Endothelial cell of umbilical vein (primary cell): ENCODE measurements at regions not wholly inside any gene's neighbourhood (a gene's known extent, or its start where the extent isn't known, plus 50 kb on each side); places are given as distances from the start of the nearest gene placed in this dataset.

ENCODE experiments used
- BruUV-seq: library from RNA; stranded (reverse); fragments of 400-500 nt; replicated peaks from 2 replicates; lab custom pipeline; 2021; lab: Mats Ljungman, UMichigan
- CTCF ChIA-PET: fragments of 300-600, 350-600 bp; sonication (Branson Sonifier 250); formaldehyde crosslinking; loops from one replicate; lab custom pipeline; 2021; ENCODE audit warnings: antibody characterized with exemption, inconsistent platforms; lab: Charles Lee
- POLR2A ChIA-PET: fragments of 300-600, 350-600 bp; sonication (Branson Sonifier 250); formaldehyde crosslinking; loops from one replicate; lab custom pipeline; 2021; ENCODE audit warnings: antibody characterized with exemption, inconsistent platforms; lab: Charles Lee
- DNase-seq: peaks from one replicate; pipeline ENCODE4 v3.0.0-alpha.2; 2011; ENCODE audit warnings: low read depth, low spot score
- FAIRE-seq: peaks from 2 replicates; lab custom pipeline; 2011; peaks lifted over from hg19 to GRCh38; lab: Jason Lieb, UNC
- H2AFZ ChIP-seq: 2 replicates; pipeline ENCODE4 v1.6.0; 2012; ENCODE audit warnings: low read depth, low read length, control low read depth, inconsistent platforms
- H3K27ac ChIP-seq: 2 replicates; pipeline ENCODE4 v1.5.1; 2011; ENCODE audit warnings: low read depth, mild to moderate bottlenecking, control low read depth, low read length, moderate library complexity; ENCODE audit not compliant: insufficient read depth
- H3K27me3 ChIP-seq, 2 experiments: 2 replicates each; pipeline versions ENCODE4 v1.6.0 to v1.6.1; 2011; ENCODE audit warnings: low read length in 2 of 2, mixed read lengths in 1 of 2; ENCODE audit not compliant: control insufficient read depth in 2 of 2, insufficient read depth in 2 of 2
- H3K36me3 ChIP-seq, 2 experiments: 2 replicates in 1 of 2; 3 replicates in 1 of 2; pipeline ENCODE4 v1.5.1; 2011; ENCODE audit warnings: low read length in 2 of 2, mild to moderate bottlenecking in 1 of 2, moderate library complexity in 1 of 2; ENCODE audit not compliant: control insufficient read depth in 2 of 2, insufficient read depth in 2 of 2; ENCODE audit errors: extremely low read depth in 1 of 2
- H3K4me1 ChIP-seq: 3 replicates; pipeline ENCODE4 v1.5.1; 2011; ENCODE audit warnings: mild to moderate bottlenecking, low read length; ENCODE audit not compliant: control insufficient read depth, insufficient read depth; ENCODE audit errors: extremely low read depth
- H3K4me2 ChIP-seq: 2 replicates; pipeline ENCODE4 v1.6.1; 2011; ENCODE audit warnings: low read length, control low read depth, mixed read lengths; ENCODE audit not compliant: insufficient read depth
- H3K4me3 ChIP-seq, 3 experiments: fragments of 200-600 bp in 1 of 3; sonication (generic), shearing (Covaris generic) in 1 of 3; replicated peaks in 1 of 3; 2 replicates each; pipeline ENCODE4 v1.5.1; 2011 to 2016; ENCODE audit warnings: control low read depth in 3 of 3, low read length in 3 of 3, mild to moderate bottlenecking in 2 of 3, inconsistent platforms in 1 of 3, low read depth in 1 of 3, moderate library complexity in 1 of 3; ENCODE audit not compliant: insufficient read depth in 1 of 3
- H3K79me2 ChIP-seq: 2 replicates; pipeline ENCODE4 v1.6.0; 2012; ENCODE audit warnings: low read length, inconsistent platforms; ENCODE audit not compliant: control insufficient read depth, insufficient read depth
- H3K9ac ChIP-seq: replicated peaks from 2 replicates; pipeline ENCODE3; 2011; ENCODE audit warnings: low read length, control low read depth; ENCODE audit not compliant: insufficient read depth; ENCODE audit errors: extremely low read depth
- H3K9me1 ChIP-seq: replicated peaks from 3 replicates; pipeline ENCODE4 v1.6.0; 2011; ENCODE audit warnings: mild to moderate bottlenecking, low read length; ENCODE audit not compliant: control insufficient read depth, insufficient read depth; ENCODE audit errors: extremely low read depth
- H3K9me3 ChIP-seq: replicated peaks from 2 replicates; pipeline ENCODE4 v1.5.1; 2012; ENCODE audit warnings: low read length, inconsistent platforms; ENCODE audit not compliant: control insufficient read depth, insufficient read depth
- H4K20me1 ChIP-seq: replicated peaks from 2 replicates; pipeline ENCODE3; 2011; ENCODE audit warnings: mild to moderate bottlenecking, low read length; ENCODE audit not compliant: control insufficient read depth, insufficient read depth; ENCODE audit errors: extremely low read depth
- CTCF ChIP-seq, 2 donors: IDR thresholded peaks; 1 replicate in 1 of 2; 2 replicates in 1 of 2; pipeline ENCODE4 v1.5.1; 2011; ENCODE audit warnings: low read length in 2 of 2, mild to moderate bottlenecking in 2 of 2, moderate library complexity in 2 of 2, control low read depth in 1 of 2, inconsistent platforms in 1 of 2, low read depth in 1 of 2; ENCODE audit not compliant: insufficient read depth in 1 of 2; ENCODE audit errors: extremely low read depth in 1 of 2
- EZH2 ChIP-seq: IDR thresholded peaks from 2 replicates; pipeline ENCODE4 v1.6.1; 2012; ENCODE audit warnings: borderline replicate concordance, low read depth, mild to moderate bottlenecking, moderate library complexity, low read length, inconsistent platforms; ENCODE audit not compliant: severe bottlenecking
- FOS ChIP-seq: IDR thresholded peaks from 2 replicates; pipeline ENCODE4 v1.6.1; 2011; ENCODE audit warnings: mild to moderate bottlenecking, low read length, moderate library complexity, borderline replicate concordance; ENCODE audit not compliant: insufficient read depth
- GATA2 ChIP-seq: IDR thresholded peaks from 2 replicates; pipeline ENCODE4 v1.7.0; 2011; ENCODE audit warnings: low read depth, mild to moderate bottlenecking, moderate library complexity, mixed read lengths, low read length; ENCODE audit not compliant: insufficient read length, insufficient read depth
- JUN ChIP-seq: IDR thresholded peaks from 2 replicates; pipeline ENCODE4 v1.6.1; 2011; ENCODE audit warnings: borderline replicate concordance, low read depth; ENCODE audit not compliant: insufficient read length, insufficient read depth
- MAX ChIP-seq: IDR thresholded peaks from 2 replicates; pipeline ENCODE4 v1.6.1; 2011; ENCODE audit not compliant: insufficient read depth, insufficient read length
- MYC ChIP-seq: IDR thresholded peaks from one replicate; pipeline ENCODE4 v1.6.1; 2011; ENCODE audit warnings: mild to moderate bottlenecking, low read depth, low read length
- POLR2A ChIP-seq: IDR thresholded peaks from 2 replicates; pipeline ENCODE4 v1.6.1; 2012; ENCODE audit warnings: low read depth, mild to moderate bottlenecking, control low read depth, low read length
- POLR2AphosphoS5 ChIP-seq: IDR thresholded peaks from 2 replicates; pipeline ENCODE4 v1.6.1; 2012; ENCODE audit warnings: low read depth, mild to moderate bottlenecking, control low read depth, low read length, moderate library complexity; ENCODE audit not compliant: insufficient read depth
- dilution Hi-C: fragments of 300-500 bp; cut with MboI; formaldehyde crosslinking; loops from one replicate; pipeline ENCODE4 v1.15.0; 2019; ENCODE audit warnings: low sequenced_read_pairs; ENCODE audit not compliant: extremely low pct_ligation_motif_present
- intact Hi-C: fragments of 100-400 bp; cut with micrococcal nuclease; formaldehyde crosslinking; loops from one replicate; pipeline ENCODE4 v1.10.0; 2022

GRCh38 chr3:165491487-165491886 is 295.3 kb upstream of the SLITRK3 start:
- intact Hi-C loops (no loop called here), dilution Hi-C loops (no loop called here)
- no peak overlapping the region for H2AFZ ChIP-seq
- H3K9me1 ChIP-seq, result no peaks in the 10 kb centered on the region
- no peaks in the 10 kb centered on the region for H3K79me2 ChIP-seq
- no peak overlapping the region for H3K27ac ChIP-seq
- no peaks in the 10 kb centered on the region for H3K9me3 ChIP-seq
- H3K27me3 ChIP-seq, result no peaks in the 10 kb centered on the region
- no peak for DNase-seq
- H4K20me1 ChIP-seq, result no peaks in the 10 kb centered on the region
- TF ChIP-seq CTCF (IDR thresholded peaks at IDR 0.05; ENCODE audit: extremely low read depth in 1 of 2, insufficient read depth in 1 of 2, low read depth in 1 of 2, low read length in 2 of 2) (no peak), EZH2 (no peak), POLR2AphosphoS5 (no peak), MAX (no peak), MYC (no peak), GATA2 (no peak), JUN (no peak), FOS (no peak), POLR2A (no peak)
- no peak overlapping the region for H3K4me2 ChIP-seq
- BruUV-seq, result no TSS peak
- H3K4me3 ChIP-seq, result no peak overlapping the region
- H3K9ac ChIP-seq, result no peak overlapping the region
- ChIA-PET CTCF (no interaction called here), POLR2A (no interaction called here)
- FAIRE-seq, result no peak
- H3K36me3 ChIP-seq, result no peaks in the 10 kb centered on the region
- H3K4me1 ChIP-seq, result no peaks in the 10 kb centered on the region
